RWPE2 (cell line): ENCODE measurements at regions not wholly inside any gene's neighbourhood (a gene's known extent, or its start where the extent isn't known, plus 50 kb on each side); places are given as distances from the start of the nearest gene placed in this dataset.

Experiments
- ATAC-seq: fragments of 200-7000 bp; cut with Tn5 transposase; 3 replicates; pipeline ENCODE4 v1.9.1; 2021; ENCODE audit warnings: low read depth
- DNase-seq: peaks from one replicate; pipeline ENCODE4 v3.0.0-alpha.2; 2020; ENCODE audit warnings: low spot score
- H3K27ac ChIP-seq: fragments of 450-650 bp; 2 replicates; pipeline ENCODE4 v1.5.1; 2017; ENCODE audit warnings: mild to moderate bottlenecking; ENCODE audit not compliant: poor library complexity, severe bottlenecking
- H3K27me3 ChIP-seq: fragments of 250-450 bp; sonication (Bioruptor Pico); 2 replicates; pipeline ENCODE4 v1.5.1; 2021; ENCODE audit warnings: mild to moderate bottlenecking, moderate library complexity; ENCODE audit not compliant: insufficient read depth, poor library complexity, severe bottlenecking
- H3K36me3 ChIP-seq: fragments of 250-450 bp; sonication (Bioruptor Pico); 2 replicates; pipeline ENCODE4 v1.5.1; 2020; ENCODE audit warnings: low read depth, mild to moderate bottlenecking, moderate library complexity
- H3K4me1 ChIP-seq: fragments of 250-450 bp; sonication (Bioruptor Pico); 2 replicates; pipeline ENCODE4 v1.5.1; 2021; ENCODE audit warnings: mild to moderate bottlenecking, moderate library complexity; ENCODE audit not compliant: insufficient read depth, poor library complexity, severe bottlenecking
- H3K4me3 ChIP-seq: fragments of 250-450 bp; sonication (Bioruptor Pico); 2 replicates; pipeline ENCODE4 v1.5.1; 2021; ENCODE audit warnings: mild to moderate bottlenecking, moderate library complexity; ENCODE audit not compliant: severe bottlenecking
- H3K9me3 ChIP-seq: fragments of 250-450 bp; sonication (Bioruptor Pico); 2 replicates; pipeline ENCODE4 v1.5.1; 2021; ENCODE audit warnings: mild to moderate bottlenecking, moderate library complexity; ENCODE audit not compliant: severe bottlenecking
- CTCF ChIP-seq: fragments of 450-650 bp; IDR thresholded peaks from one replicate; pipeline ENCODE4 v1.5.1; 2017; ENCODE audit warnings: mild to moderate bottlenecking, moderate library complexity; ENCODE audit not compliant: poor library complexity, severe bottlenecking

DNA sequence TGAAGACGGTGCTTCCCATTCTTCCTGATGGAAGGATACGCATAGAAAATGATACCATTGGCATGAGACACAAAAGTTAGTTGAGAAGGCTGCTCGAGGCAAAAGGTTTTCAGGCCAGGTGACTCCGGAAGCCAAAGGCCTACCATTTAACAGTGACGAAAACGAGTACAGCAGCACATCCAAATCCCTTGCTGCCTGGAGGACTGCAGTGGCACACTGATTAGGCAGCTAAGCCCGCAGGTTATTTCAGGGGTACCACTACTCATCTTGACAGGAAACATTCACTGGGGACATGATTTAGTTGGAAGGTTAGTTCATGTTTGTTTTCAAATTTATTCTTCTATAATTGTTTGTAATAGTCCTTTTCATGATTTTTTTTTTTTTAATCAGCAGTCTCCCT lies 59.9 kb upstream of the BCHE start:
- ATAC-seq = no peak
- DNase-seq = no peak

GRCh38 chr3:165895919-165896318 lies 58.7 kb upstream of the BCHE start:
- no peak overlapping the region for H3K27ac ChIP-seq

More for the DNA sequence above, 59.9 kb upstream of the BCHE start:
- Histone ChIP-seq H3K27ac (no peak overlapping the region), H3K9me3 (no peaks in the 10 kb centered on the region), H3K27me3 (no peaks in the 10 kb centered on the region), H3K4me3 (no peak overlapping the region), H3K36me3 (no peaks in the 10 kb centered on the region), H3K4me1 (no peaks in the 10 kb centered on the region)
- no peak for TF ChIP-seq CTCF

DNA sequence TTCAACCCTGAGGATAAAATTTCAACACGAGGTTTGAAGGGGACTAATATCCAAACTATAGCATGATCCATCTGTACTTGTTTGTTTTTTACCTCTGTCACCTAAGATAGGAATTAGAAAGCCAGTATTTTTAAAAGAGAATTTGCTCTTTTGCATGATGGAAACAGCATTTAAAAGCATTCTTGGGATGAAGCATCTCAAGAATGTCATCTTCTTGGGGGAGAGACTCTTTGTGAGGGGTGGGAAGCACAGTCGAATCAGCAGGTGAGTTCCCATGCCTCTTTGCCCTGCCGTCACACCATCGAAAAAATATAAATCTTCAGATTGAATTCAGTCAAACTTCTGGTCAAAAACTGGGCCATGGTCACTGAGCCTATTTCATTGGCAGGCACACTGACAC lies 55.3 kb upstream of the BCHE start:
- ATAC-seq (no peak), DNase-seq (no peak)
- H3K27me3 ChIP-seq = no peaks in the 10 kb centered on the region
- no peaks in the 10 kb centered on the region for H3K9me3 ChIP-seq
- H3K36me3 ChIP-seq = no peaks in the 10 kb centered on the region
- no peak overlapping the region for H3K4me3 ChIP-seq
- no peaks in the 10 kb centered on the region for H3K4me1 ChIP-seq
- H3K27ac ChIP-seq = no peak overlapping the region
- TF ChIP-seq CTCF = no peak

More at GRCh38 chr3:165895919-165896318, 58.7 kb upstream of the BCHE start:
- DNase-seq (no peak), ATAC-seq (no peak)
- Histone ChIP-seq H3K4me3 (no peak overlapping the region), H3K4me1 (no peaks in the 10 kb centered on the region), H3K36me3 (no peaks in the 10 kb centered on the region), H3K27me3 (no peaks in the 10 kb centered on the region), H3K9me3 (no peaks in the 10 kb centered on the region)
- TF ChIP-seq CTCF = peak; percentile 44
